Upper lobe of right lung (tissue), 1 donor: ENCODE measurements at regions not wholly inside any gene's neighbourhood (a gene's known extent, or its start where the extent isn't known, plus 50 kb on each side); places are given as distances from the start of the nearest gene placed in this dataset.

Experiments
- ATAC-seq: fragments of 200-7000 bp; cut with Tn5 transposase; one replicate; pipeline ENCODE4 v1.9.1; 2020; ENCODE audit warnings: mild to moderate bottlenecking, moderate library complexity
- DNase-seq: peaks from one replicate; pipeline ENCODE4 v3.0.0-alpha.2; 2020
- H3K27ac ChIP-seq: fragments of 200-600 bp; one replicate; pipeline ENCODE4 v1.8.0; 2022
- H3K27me3 ChIP-seq: fragments of 200-600 bp; one replicate; pipeline ENCODE4 v1.8.0; 2022; ENCODE audit warnings: mild to moderate bottlenecking
- H3K36me3 ChIP-seq: fragments of 200-600 bp; one replicate; pipeline ENCODE4 v1.8.0; 2022
- H3K4me1 ChIP-seq: fragments of 200-600 bp; one replicate; pipeline ENCODE4 v1.8.0; 2022
- H3K4me3 ChIP-seq: fragments of 200-600 bp; one replicate; pipeline ENCODE4 v1.8.0; 2022; ENCODE audit warnings: mild to moderate bottlenecking
- H3K9me3 ChIP-seq: fragments of 200-600 bp; one replicate; pipeline ENCODE4 v1.8.0; 2022
- intact Hi-C: fragments of 100-400 bp; cut with DNase I; formaldehyde crosslinking; loops from one replicate; pipeline ENCODE4 v1.11.0; 2022
- TF ChIP-seq, protein P1 (sequence below): fragments of 200-600 bp; IDR thresholded peaks from one replicate; pipeline ENCODE4 v1.8.0; 2022; ENCODE audit warnings: antibody characterized with exemption
- donor health status: DM: no; HTN: yes; CAD: no; lungs with severe emphysema.

GRCh38 chr15:25959100-25959499 is 96.0 kb upstream of the ATP10A start:
- DNase-seq: no peak
- intact Hi-C loops: no loop called here
- no peaks in the 10 kb centered on the region for H3K4me1 ChIP-seq
- no peaks in the 10 kb centered on the region for H3K9me3 ChIP-seq
- H3K27ac ChIP-seq: no peak overlapping the region
- no peaks in the 10 kb centered on the region for H3K36me3 ChIP-seq
- TF ChIP-seq, protein P1, sequence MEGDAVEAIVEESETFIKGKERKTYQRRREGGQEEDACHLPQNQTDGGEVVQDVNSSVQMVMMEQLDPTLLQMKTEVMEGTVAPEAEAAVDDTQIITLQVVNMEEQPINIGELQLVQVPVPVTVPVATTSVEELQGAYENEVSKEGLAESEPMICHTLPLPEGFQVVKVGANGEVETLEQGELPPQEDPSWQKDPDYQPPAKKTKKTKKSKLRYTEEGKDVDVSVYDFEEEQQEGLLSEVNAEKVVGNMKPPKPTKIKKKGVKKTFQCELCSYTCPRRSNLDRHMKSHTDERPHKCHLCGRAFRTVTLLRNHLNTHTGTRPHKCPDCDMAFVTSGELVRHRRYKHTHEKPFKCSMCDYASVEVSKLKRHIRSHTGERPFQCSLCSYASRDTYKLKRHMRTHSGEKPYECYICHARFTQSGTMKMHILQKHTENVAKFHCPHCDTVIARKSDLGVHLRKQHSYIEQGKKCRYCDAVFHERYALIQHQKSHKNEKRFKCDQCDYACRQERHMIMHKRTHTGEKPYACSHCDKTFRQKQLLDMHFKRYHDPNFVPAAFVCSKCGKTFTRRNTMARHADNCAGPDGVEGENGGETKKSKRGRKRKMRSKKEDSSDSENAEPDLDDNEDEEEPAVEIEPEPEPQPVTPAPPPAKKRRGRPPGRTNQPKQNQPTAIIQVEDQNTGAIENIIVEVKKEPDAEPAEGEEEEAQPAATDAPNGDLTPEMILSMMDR: no peak
- no peaks in the 10 kb centered on the region for H3K27me3 ChIP-seq
- no peak overlapping the region for H3K4me3 ChIP-seq
- no peak for ATAC-seq

DNA sequence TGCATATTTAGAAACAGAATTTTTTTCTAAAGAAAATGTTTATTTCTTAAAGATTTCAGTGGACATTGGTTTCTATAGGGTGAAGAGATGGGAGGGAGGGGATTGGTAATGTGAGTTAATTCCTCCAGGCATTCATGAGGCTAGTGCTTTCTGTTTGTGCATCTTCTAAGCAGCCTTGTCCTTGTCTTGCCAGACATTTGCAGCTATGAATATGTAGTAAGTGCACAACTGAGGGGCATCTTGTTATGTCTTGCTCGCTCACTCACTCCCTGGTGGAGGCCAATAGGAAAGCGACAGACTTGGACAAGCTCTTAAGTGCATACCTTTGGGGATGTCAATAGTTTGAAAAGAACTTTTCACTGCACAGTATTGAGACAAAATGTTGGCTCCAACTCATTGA is 92.5 kb upstream of the ATP10A start:
- DNase-seq: no peak

DNA sequence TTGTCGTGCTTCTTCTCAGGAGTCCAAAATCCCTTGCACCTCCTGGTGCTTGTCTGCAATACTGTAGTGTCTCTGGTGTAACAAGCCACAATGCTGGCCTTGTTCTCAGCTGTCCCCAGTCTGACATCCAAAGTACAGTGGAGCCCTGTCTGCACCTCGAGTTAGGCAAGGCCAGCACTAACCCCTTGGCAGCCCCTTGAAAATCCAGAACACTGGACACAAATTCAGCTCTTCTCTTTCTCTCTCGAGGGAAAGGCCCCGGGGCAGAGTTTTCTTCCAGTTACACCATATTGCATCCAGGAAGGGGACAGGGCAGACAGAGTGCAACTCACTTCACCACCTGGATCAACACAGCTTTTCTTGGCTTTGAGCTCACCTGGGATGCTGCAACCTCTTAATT is 91.3 kb upstream of the ATP10A start:
- Histone ChIP-seq H3K27ac (no peak overlapping the region), H3K4me3 (no peak overlapping the region), H3K4me1 (no peaks in the 10 kb centered on the region), H3K36me3 (no peaks in the 10 kb centered on the region), H3K27me3 (no peaks in the 10 kb centered on the region), H3K9me3 (no peaks in the 10 kb centered on the region)
- ATAC-seq: no peak
- DNase-seq: no peak
- TF ChIP-seq, protein P1: no peak
- intact Hi-C loops: no loop called here

More for the DNA sequence above, 92.5 kb upstream of the ATP10A start:
- no peak for ATAC-seq
- no peaks in the 10 kb centered on the region for H3K27me3 ChIP-seq
- intact Hi-C loops: no loop called here
- TF ChIP-seq, protein P1: no peak
- no peaks in the 10 kb centered on the region for H3K36me3 ChIP-seq
- no peaks in the 10 kb centered on the region for H3K9me3 ChIP-seq
- H3K27ac ChIP-seq: no peak overlapping the region
- H3K4me3 ChIP-seq: no peak overlapping the region
- no peaks in the 10 kb centered on the region for H3K4me1 ChIP-seq

- ATAC-seq: no peak
- intact Hi-C loops: no loop called here
- H3K4me1 ChIP-seq: no peaks in the 10 kb centered on the region
Measured at GRCh38 chr15:25950014-25950413, 86.9 kb upstream of the ATP10A start.

GRCh38 chr15:25947323-25948314 is 84.5 kb upstream of the ATP10A start:
- Histone ChIP-seq H3K4me1 (no peaks in the 10 kb centered on the region), H3K36me3 (no peaks in the 10 kb centered on the region), H3K4me3 (no peak overlapping the region), H3K9me3 (no peaks in the 10 kb centered on the region), H3K27ac (no peak overlapping the region), H3K27me3 (no peaks in the 10 kb centered on the region)
- intact Hi-C loops: no loop called here
- TF ChIP-seq, protein P1: no peak
- no peak for ATAC-seq
- no peak for DNase-seq

More at GRCh38 chr15:25950014-25950413, 86.9 kb upstream of the ATP10A start:
- Histone ChIP-seq H3K27me3 (no peaks in the 10 kb centered on the region), H3K4me3 (no peak overlapping the region), H3K36me3 (no peaks in the 10 kb centered on the region), H3K27ac (no peak overlapping the region), H3K9me3 (no peaks in the 10 kb centered on the region)
- TF ChIP-seq, protein P1: no peak
- no peak for DNase-seq
